OCI-LY3 (cell line): ENCODE measurements at regions not wholly inside any gene's neighbourhood (a gene's known extent, or its start where the extent isn't known, plus 50 kb on each side); places are given as distances from the start of the nearest gene placed in this dataset.

ENCODE experiments used
- H2AFZ ChIP-seq: fragments of 200-600, 300-600 bp; shearing (Covaris generic); 2 replicates; pipeline ENCODE4 v1.6.0; 2014; ENCODE audit warnings: antibody characterized with exemption, low read depth, low read length
- H3K27ac ChIP-seq: fragments of 200-600, 300-600 bp; sonication (generic); 2 replicates; pipeline ENCODE4 v1.5.1; 2014; ENCODE audit warnings: mild to moderate bottlenecking, low read length, moderate library complexity, mixed read lengths
- H3K27me3 ChIP-seq: fragments of 200-600, 300-600 bp; sonication (generic); 2 replicates; pipeline ENCODE4 v1.6.1; 2014; ENCODE audit warnings: low read depth, low read length, mixed read lengths
- H3K36me3 ChIP-seq: fragments of 200-600, 300-600 bp; sonication (generic); replicated peaks from 2 replicates; pipeline ENCODE3; 2014; ENCODE audit warnings: low read depth, low read length, mixed read lengths
- H3K4me1 ChIP-seq: fragments of 300-600, 200-600 bp; sonication (generic); 2 replicates; pipeline ENCODE4 v1.6.1; 2014; ENCODE audit warnings: low read length, mixed read lengths
- H3K4me2 ChIP-seq: fragments of 200-600, 300-600 bp; sonication (generic); 2 replicates; pipeline ENCODE4 v1.6.1; 2014; ENCODE audit warnings: low read length, mixed read lengths
- H3K4me3 ChIP-seq: fragments of 300-600, 200-600 bp; sonication (generic); 2 replicates; pipeline ENCODE4 v1.5.1; 2014; ENCODE audit warnings: antibody characterized with exemption, mild to moderate bottlenecking, low read length, moderate library complexity
- H3K79me2 ChIP-seq: fragments of 300-600, 200-600 bp; shearing (Covaris generic); 2 replicates; pipeline ENCODE4 v1.6.1; 2014; ENCODE audit warnings: mild to moderate bottlenecking, low read length, mixed read lengths
- H3K9ac ChIP-seq: fragments of 300-600, 200-600 bp; shearing (Covaris generic); 2 replicates; pipeline ENCODE4 v1.6.0; 2014; ENCODE audit warnings: mild to moderate bottlenecking, low read length, moderate library complexity
- H3K9me3 ChIP-seq: fragments of 200-600, 300-600 bp; shearing (Covaris generic); 2 replicates; pipeline ENCODE4 v1.6.1; 2014; ENCODE audit warnings: low read length, mixed read lengths; ENCODE audit not compliant: insufficient read depth
- H4K20me1 ChIP-seq: fragments of 200-600, 300-600 bp; sonication (generic); 2 replicates; pipeline ENCODE4 v1.6.1; 2016; ENCODE audit warnings: low read length, mixed read lengths; ENCODE audit not compliant: insufficient read depth
- CTCF ChIP-seq: fragments of 200-600, 300-600 bp; sonication (generic); IDR thresholded peaks from 2 replicates; pipeline ENCODE4 v1.5.1; 2014; ENCODE audit warnings: antibody characterized with exemption, low read length, low read depth
- EZH2phosphoT487 ChIP-seq: fragments of 200-600 bp; shearing (Covaris generic); IDR thresholded peaks from 2 replicates; pipeline ENCODE4 v1.6.1; 2018; ENCODE audit warnings: antibody characterized with exemption, mixed run types, low read depth

GRCh38 chr5:163938595-163938994 lies 433.2 kb downstream of the MAT2B start:
- H3K4me1 ChIP-seq, result no peaks in the 10 kb centered on the region
- H3K27ac ChIP-seq, result no peak overlapping the region
- H2AFZ ChIP-seq, result no peak overlapping the region
- H3K9me3 ChIP-seq, result no peaks in the 10 kb centered on the region
- no peak overlapping the region for H3K4me2 ChIP-seq
- no peak overlapping the region for H3K4me3 ChIP-seq
- TF ChIP-seq CTCF (no peak), EZH2phosphoT487 (no peak)
- no peaks in the 10 kb centered on the region for H3K27me3 ChIP-seq
- no peaks in the 10 kb centered on the region for H3K36me3 ChIP-seq
- H3K79me2 ChIP-seq, result no peaks in the 10 kb centered on the region
- H3K9ac ChIP-seq, result no peak overlapping the region
- no peaks in the 10 kb centered on the region for H4K20me1 ChIP-seq

- TF ChIP-seq EZH2phosphoT487, result no peak
- no peak for TF ChIP-seq CTCF
- Histone ChIP-seq H3K27ac (no peak overlapping the region), H4K20me1 (no peaks in the 10 kb centered on the region), H2AFZ (no peak overlapping the region), H3K9me3 (no peaks in the 10 kb centered on the region), H3K36me3 (no peaks in the 10 kb centered on the region), H3K4me2 (no peak overlapping the region), H3K79me2 (no peaks in the 10 kb centered on the region), H3K27me3 (no peaks in the 10 kb centered on the region), H3K9ac (no peak overlapping the region), H3K4me3 (no peak overlapping the region), H3K4me1 (no peaks in the 10 kb centered on the region)
Measured at GRCh38 chr5:163941079-163941478, 435.7 kb downstream of the MAT2B start.

GRCh38 chr5:163943546-163943945 lies 438.1 kb downstream of the MAT2B start:
- no peak overlapping the region for H3K27ac ChIP-seq
- no peak overlapping the region for H3K4me2 ChIP-seq
- no peak overlapping the region for H2AFZ ChIP-seq
- no peak overlapping the region for H3K9ac ChIP-seq
- no peaks in the 10 kb centered on the region for H3K4me1 ChIP-seq
- no peak overlapping the region for H3K4me3 ChIP-seq
- no peaks in the 10 kb centered on the region for H3K79me2 ChIP-seq
- H4K20me1 ChIP-seq, result no peaks in the 10 kb centered on the region
- H3K9me3 ChIP-seq, result no peaks in the 10 kb centered on the region
- no peaks in the 10 kb centered on the region for H3K36me3 ChIP-seq
- TF ChIP-seq EZH2phosphoT487, result no peak
- no peak for TF ChIP-seq CTCF
- no peaks in the 10 kb centered on the region for H3K27me3 ChIP-seq

- H3K9me3 ChIP-seq, result no peaks in the 10 kb centered on the region
- no peaks in the 10 kb centered on the region for H3K79me2 ChIP-seq
- no peaks in the 10 kb centered on the region for H3K27me3 ChIP-seq
- H4K20me1 ChIP-seq, result no peaks in the 10 kb centered on the region
- TF ChIP-seq EZH2phosphoT487 (no peak), CTCF (no peak)
- no peak overlapping the region for H3K4me2 ChIP-seq
- H3K36me3 ChIP-seq, result no peaks in the 10 kb centered on the region
- no peak overlapping the region for H2AFZ ChIP-seq
- H3K4me1 ChIP-seq, result no peaks in the 10 kb centered on the region
- H3K27ac ChIP-seq, result no peak overlapping the region
- no peak overlapping the region for H3K9ac ChIP-seq
- no peak overlapping the region for H3K4me3 ChIP-seq
Measured at GRCh38 chr5:163944738-163945137, 439.3 kb downstream of the MAT2B start.
